ENCODE measurements at regions not wholly inside any gene's neighbourhood (a gene's known extent, or its start where the extent isn't known, plus 50 kb on each side); places are given as distances from the start of the nearest gene placed in this dataset.

DNA sequence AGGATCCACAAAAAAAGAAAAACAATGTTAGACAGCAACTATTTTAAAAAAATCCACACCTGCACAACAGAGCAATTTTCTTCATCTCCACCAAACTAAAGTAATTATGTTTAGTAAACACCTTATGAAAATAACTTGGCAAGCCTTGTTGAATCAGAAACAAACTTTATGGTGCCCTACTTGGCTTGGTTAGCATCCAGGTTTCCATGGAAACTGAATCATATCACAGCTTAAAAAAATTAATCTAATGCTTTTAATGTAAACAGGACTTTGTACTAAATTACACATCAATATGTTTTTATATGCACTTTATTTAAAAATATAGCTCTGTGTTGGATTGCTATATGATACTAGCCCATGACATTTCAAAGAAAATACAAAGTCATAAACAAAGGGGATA, 1882.4 kb downstream of the SUCLG1 start:
- DNase-seq = no peak

DNA sequence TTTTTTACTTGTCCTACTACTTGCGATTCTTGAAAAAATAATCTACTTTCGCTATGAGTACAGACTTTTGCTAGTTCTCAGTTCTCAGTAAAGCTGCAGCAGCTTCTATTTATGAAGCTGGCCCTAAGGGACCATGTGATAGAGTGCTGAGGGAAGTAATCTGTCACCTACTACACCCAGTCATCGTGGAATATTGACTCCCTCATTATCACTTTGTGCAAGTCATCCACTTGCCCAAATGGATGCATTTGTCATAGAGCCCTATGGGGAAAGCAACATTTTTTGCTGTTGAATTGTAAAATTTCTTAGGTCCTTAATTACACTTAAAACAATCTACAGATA, 1919.8 kb downstream of the SUCLG1 start:
- DNase-seq = no peak

DNA sequence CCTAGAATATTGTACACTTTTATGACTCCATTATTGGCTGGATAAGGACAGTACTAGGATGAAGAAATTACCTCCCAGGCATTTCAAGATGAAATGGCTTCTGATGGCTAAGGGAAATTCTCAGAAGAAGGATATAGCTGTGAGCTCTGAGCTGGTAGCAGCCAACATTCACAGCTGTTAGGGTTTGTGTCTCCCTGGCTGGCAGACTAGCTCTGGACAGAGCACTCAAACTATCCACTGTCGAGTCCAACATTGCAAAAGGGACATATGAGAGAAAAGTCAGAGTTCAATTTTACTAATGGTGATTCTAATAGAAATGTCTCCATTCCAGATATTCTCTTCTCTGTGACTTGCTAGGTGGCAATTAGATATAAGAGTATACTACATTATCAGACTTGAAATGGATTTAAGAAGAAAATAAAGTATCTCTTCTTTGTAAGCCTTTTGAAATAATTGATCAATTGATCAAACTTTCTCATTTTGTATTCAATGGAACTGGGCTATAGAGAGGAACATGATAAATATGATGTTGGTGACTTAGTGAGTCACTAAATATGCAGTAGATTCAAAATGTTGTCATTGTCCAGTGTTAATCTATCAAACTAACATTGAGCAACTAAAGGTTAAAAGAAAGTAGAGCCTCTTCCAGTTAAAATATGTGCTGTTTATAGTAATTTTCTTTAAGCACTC, 1920.3 kb downstream of the SUCLG1 start:
- no peak for DNase-seq

DNA sequence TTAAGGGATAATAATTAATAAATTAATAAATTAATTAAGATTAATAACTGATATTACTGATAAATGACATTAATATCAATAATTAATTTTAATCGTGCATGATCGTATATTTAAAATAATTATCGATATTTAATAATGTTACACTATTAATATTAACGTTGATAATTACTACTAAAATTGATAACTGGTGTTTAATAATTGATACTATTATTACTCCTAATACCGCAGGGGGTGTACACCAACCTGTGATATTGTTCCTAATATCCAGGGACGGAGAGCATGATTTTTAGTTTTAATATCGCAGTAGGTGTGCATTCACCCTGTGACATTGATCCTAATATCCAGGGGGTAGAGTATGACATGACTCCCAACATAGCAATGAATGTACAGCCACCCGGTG, 1930.8 kb downstream of the SUCLG1 start:
- DNase-seq = no peak

DNA sequence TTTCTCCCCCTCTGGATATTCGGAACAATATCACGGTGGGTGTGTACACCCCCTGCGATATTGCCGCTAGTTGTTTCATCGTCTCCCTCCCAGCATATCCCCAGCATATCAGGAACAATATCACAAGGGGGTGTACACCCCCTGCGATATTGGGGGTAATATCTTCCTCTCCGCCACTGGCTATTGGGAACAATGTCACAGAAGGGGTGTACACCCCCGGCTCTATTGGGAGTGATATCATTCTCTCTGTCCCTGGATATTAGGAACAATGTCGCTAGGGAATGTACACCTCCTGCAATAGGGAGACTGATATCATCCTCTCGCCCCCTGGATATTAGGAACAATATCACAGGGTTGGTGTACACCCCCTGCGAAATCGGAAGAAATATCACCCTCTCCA, 1932.0 kb downstream of the SUCLG1 start:
- DNase-seq = no peak

DNA sequence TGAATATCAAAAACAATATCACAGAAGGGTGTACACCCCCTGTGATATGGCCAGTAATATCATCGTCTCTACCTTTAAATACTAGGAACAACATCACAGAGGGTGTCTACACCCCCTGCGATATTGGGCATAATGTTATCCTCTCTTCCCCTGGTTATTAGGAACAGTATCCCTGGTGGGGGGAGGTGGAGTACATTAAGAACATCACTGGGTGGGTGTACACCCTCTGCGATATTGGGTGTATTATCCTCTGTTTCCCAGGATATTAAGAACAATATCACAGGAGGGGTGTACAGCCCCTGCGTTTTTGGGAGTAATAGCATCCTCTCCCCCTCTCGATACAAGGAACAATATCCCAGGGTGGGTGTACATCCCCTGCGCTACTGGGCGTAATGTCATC, 1932.8 kb downstream of the SUCLG1 start:
- no peak for DNase-seq

DNA sequence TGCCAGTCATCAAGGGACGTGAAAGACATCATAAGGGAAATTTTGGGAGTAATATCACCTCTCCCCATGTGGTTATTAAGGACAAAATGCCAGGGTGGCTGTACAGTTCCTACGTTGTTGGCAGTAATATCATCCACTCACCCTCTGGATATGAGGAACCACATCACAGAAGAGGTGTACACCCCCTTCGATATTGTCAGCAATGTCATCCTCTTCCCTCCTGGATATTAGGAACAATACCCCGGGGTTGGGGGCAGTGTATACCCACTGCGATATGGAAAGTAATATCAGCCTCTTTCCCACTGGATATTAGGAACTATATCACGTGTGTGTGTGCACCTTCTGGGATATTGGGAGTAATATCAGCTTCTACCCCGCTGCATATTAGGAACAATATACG, 1933.3 kb downstream of the SUCLG1 start:
- no peak for DNase-seq

DNA sequence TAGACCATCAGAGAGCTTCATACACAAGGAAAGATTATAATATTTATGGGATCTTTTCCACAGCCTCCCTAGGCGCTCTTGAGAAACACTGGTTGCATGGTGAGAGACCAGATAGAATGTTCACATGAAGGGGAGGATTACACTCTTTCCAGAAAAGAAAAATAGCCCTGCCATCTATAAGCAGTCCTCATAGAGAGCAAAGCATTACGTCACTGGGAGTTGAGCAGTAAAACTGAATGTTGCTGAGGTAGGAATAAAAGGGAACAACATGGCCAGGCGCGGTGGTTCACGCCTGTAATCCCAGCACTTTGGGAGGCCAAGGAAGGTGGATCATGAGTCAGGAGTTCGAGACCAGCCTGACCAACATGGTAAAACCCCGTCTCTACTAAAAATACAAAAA, 1934.3 kb downstream of the SUCLG1 start:
- DNase-seq = no peak

DNA sequence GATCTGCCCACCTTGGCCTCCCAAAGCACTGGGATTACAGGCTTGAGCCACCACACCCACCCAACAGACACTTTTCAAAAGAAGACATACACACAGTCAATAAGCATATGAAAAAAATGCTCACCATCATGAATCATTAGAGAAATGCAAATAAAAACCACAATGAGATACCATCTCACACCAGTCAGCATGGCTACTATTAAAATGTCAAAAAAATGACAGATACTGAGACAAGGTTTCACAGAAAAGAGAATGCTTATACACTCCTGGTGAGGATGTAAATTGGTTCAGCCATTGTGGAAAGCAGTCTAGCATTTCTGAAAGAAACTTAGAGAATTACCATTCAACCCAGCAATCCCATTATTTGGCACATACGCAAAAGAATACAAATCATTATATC, 1947.2 kb downstream of the SUCLG1 start:
- no peak for DNase-seq

DNA sequence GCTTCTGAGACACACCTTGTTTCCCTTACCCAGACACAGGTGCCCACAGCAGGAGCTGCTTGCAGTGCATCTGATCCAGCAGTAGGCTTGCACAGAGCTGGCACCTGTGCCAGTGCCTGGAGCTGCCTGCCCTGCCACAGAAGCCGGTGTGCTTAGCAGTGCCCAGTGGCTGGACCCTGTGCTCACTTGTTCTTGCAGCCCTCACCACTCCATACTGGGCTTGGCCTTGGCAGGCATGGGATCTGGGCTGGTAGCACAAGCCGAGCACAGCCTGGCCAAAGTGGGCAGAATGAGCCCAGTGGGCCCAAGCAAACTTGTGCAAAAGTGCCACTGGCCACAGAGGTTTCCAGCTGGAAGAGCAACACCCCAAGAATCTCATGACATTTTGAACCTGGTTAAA, 1950.4 kb downstream of the SUCLG1 start:
- DNase-seq = no peak

DNA sequence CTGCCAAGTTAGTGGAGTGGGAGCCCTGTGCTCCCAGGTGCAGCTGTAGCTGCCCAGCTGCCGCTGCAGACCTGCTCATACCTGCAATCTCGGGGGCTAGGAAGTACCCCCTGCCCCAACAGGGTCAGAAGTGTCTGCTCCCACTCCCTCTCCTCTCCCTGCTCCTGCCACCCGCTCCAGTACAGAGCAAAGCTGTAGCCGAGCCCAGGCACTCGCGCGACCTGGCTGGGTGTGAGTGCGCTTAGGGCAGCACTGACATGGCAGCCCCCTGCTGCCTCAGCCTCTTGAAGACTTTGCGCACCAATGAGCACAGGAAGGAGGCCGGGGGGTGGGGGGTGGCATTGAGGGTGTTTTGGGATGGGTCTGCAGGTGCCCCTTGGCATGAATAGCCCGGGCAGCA, 1951.4 kb downstream of the SUCLG1 start:
- no peak for DNase-seq

DNA sequence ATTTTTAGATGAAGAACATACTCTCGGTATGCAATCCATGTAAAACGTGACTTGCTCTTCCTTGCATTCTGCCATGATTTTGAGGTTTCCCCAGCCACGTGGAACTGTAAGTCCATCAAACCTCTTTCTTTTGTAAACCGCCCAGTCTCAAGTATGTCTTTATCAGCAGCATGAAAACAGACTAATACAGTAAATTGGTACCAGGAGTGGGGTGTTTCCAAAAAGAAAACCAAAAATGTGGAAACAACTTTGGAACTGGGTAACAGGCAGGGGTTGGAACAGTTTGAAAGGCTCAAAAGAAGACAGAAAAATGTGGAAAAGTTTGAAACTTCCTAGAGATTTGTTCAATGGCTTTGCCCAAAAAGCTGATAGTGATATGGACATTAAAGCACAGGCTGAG, 1957.9 kb downstream of the SUCLG1 start:
- no peak for DNase-seq

DNA sequence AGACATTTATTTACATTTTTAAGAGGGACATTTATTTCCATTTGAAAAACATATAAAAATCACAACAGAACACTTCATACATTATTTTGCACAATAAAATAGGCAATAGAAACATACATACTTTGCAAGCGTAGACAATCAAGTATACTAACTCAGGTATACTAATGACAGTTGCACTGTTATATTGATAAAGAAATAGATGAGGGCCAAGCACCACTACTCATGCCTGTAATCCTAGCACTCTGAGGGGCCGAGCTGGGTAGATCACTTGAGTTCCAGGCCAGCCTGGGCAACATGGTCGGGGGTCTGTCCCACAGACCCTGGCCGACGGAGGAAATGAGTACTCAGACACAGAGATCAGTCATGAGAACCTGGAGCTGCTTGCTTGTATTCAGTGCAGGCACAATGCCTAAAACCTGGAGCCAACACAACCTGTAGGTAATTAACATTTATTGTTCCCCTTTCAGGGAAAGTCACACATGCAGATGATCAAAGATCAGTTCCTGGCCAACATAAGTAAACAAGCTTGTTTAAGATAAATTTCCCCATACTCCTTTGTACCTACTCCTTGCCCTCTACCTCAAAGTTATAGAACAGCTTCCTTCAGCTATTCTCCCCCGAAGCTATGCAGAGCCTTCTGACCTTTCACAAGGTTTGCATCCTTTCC, 1960.2 kb downstream of the SUCLG1 start:
- DNase-seq = no peak

DNA sequence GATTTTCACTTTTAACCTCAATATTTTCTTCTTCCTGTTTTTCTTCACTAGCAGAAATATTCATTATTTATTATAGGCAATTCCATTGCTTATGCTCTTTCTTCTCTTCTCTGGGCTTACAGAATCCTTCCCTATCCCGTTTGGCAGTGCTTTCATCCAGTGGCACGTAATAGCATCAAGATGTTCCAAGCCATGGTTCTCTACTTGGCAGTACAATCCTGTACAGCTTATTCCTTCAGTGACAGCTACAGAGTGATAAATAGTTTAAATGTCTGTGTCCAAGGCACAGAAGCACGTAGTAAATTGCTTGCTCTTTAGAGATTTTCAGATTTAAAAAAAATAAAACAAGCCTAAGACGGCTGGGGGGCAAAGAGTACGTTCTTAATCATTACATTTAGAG, 1964.3 kb downstream of the SUCLG1 start:
- no peak for DNase-seq

DNA sequence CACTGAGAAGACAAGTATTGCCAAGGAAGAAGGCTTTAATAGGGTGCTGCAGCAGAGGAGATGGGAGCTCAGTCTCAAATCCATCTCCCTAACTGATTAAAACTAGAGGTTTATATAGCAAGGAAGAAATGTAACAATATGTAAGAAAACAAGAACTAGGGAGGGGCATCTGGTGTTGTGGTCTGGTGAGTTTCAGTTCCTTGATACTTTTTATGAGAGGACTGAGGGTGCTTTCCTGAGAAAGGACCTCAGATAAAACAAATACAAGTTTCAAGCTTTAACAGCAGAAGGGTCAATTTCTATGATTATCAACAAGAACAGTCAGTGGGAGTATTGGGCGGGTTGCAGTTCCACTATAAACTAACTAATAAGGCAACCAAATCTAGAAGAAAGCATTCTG, 1967.5 kb downstream of the SUCLG1 start:
- DNase-seq = no peak

DNA sequence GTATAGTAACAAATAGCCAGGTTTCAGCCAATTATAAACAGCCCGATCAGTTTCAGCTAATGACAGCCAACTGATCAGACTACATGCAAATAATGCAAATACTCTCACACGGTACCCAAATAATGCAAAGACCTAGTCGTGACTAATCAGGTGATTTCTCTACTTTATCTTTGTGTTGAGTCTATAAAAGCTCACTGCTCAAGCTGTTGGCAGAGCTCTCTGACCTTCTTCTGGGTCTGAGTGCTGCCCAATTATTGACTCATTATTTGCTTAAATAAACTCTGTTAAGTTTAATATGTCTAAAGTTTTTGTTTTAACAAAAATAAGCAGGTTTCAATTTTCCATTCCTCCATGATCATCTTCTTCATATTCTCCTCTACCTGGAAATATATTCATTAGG, 1971.7 kb downstream of the SUCLG1 start:
- no peak for DNase-seq

DNA sequence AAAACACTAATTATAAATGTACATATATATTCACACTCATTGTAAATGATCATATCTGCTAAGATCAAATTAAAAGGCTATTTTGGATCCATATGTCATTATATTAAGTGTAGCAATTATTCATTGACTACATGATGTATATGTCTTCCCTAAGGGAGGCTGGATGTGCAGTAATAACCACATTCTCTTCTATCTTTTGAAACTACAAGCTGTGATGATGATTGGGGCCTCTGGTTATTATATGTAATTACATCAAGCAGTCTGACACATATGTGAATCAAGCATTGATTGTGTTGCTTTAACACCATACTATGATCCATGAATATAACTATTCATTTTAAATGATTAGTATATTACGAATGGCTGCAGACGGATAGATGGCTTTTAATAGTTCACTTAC, 1973.4 kb downstream of the SUCLG1 start:
- DNase-seq = no peak

DNA sequence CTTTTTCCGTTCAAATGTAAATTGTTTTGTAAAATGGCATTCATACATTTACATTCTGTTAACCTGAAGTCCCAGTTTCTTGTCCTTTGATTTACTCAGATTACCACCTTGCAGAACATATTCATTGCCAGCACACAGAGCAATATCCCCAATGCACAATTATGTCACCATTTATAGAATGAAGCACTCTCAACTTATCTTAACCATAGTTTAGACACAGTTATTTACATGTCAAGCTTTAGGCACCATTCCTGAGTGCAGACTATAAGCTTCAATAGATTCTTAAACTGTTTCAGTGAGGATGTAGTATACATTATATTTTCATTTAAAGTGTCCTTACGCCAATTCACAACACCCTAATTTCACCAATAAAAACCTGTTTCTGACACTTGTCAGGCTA, 1977.9 kb downstream of the SUCLG1 start:
- no peak for DNase-seq

DNA sequence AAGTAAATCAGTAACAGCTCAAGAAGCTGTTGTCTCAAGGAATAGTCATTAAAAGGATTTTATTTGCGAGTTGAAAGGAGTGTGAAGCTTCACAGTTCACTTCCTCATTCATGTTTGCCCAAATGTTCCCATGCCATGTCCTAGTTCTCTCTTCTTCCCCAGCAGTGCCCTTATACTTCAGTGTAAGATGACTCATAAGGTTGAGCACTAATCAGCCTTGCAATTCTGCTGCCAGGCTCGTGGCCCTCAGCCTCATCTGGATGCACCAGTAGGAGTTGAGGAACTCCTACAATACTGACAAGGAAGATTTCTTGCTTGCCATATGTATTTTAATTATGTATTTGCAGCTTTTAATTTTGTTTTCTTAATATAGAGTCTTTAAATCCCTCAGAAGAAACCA, 1980.4 kb downstream of the SUCLG1 start:
- no peak for DNase-seq

DNA sequence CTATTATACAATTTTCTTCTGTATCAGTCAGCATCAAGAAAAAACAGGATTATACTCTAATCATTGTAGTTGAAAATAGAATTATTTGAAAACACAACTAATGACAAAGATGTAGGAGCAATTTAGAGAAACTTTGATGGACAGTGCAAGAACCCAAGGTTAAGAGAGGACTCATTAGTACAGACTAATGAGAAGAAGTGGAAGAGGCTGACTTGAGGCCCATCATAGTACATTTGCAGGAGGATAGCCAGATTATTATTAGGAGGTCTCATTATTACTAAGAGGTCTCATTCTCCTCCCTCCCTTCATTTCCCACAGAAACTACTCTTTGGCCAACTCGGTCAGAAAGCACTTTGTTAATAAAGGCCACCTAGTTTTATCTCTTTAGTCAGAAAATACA, 1983.0 kb downstream of the SUCLG1 start:
- DNase-seq = no peak

DNA sequence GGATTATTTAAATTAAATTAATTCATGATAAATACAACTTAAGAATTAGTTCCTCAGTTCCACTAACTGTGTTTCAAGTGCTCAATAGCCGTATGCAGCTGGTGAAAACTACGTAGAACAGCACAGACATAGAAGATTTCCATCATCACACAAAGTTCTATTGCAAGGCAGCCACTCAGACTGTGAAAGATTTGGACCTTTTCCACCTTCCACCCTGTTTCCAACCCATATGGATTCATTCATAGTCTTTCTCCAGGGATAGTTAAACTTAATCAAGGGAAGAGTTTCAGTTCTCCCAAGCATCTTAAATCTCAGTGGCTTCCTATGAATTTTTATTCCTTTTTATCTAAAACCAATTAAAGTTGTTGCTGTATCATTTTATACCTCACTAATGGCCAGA, 2030.8 kb downstream of the SUCLG1 start:
- DNase-seq = no peak

DNA sequence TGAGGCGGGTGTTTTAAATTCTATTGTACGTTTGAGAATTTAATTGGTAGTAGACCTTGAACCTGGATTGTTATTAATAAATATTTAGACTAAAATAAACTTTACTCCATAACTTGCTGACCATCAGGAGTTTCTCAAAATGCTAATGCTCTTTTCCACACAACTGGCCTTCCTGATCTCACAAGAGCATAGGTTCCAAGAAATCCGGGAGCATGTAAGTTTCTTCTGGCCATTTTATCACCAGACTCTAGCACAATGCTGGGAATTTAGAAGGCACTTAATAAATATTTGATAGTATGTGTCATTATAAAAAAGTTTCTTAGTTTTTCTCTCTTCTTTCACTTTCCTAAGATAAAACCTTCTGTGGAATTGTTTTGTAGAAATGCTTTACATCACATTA, 2047.1 kb downstream of the SUCLG1 start:
- DNase-seq = no peak

DNA sequence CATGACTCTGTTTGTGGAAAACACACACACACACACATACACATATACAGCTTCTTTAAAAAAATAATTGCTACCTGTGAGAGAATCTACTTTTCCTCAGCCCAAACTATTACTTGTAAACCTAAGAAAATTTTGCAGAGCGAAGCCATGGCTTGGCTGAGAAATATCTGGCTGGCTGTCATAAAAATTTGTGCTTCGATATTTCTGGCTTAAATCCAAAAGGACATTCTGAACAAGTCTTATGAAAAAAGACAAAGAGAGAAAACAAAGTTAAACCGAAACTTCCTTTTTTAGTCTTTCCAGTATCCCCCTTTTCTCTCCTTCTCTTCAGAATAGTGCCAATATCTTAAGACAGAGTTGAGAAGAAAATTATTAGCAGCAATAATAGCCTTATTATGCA, 2048.0 kb downstream of the SUCLG1 start:
- DNase-seq = no peak

DNA sequence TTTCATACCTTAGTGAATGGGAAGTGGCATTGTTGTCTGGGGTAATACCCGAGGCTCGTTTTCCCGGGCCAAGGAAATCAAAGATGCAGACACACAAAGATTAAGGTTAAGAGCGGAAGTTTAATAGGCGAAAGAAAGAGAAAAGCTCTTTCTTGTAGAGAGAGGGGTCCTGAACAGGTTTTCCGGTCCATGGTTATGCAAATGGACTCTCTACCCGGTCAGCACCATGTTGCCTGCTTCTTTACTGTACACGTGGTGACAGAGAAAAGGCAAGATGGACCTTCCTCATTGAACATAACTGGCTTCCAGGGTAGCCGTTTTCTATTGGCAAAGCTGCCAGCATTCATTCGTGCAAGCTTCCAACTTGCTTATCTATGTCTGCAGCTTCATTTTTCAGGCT, 2063.5 kb downstream of the SUCLG1 start:
- DNase-seq = no peak

DNA sequence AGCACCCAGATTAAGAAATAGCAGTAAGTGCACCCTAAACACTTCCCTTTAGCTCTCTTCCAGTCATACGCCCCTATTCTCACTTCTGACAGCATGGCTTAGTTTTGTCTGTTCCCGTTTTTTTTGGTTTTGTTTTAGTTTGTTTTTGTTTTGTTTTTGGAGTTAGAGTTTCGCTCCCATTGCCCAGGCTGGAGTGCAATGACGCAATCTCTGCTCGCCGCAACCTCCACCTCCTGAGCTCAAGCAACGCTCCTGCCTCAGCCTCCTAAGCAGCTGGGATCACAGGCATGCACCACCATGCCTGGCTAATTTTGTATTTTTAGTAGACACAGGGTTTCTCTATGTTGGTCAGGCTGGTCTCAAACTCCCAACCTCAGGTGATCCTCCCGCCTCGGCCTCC, 2067.7 kb downstream of the SUCLG1 start:
- DNase-seq = no peak
